ENCODE measurements at regions not wholly inside any gene's neighbourhood (a gene's known extent, or its start where the extent isn't known, plus 50 kb on each side); places are given as distances from the start of the nearest gene placed in this dataset.

- Histone ChIP-seq H3K4me3 (ENCODE audit: insufficient read length, low read depth) (no peak overlapping the region), H3K36me3 (ENCODE audit: insufficient read depth, insufficient read length, low read length) (no peaks in the 10 kb centered on the region), H3K27me3 (ENCODE audit: insufficient read depth, insufficient read length) (no peaks in the 10 kb centered on the region), H3K9me3 (ENCODE audit: insufficient read depth, low read length) (no peaks in the 10 kb centered on the region), H3K4me1 (ENCODE audit: insufficient read depth, insufficient read length) (no peaks in the 10 kb centered on the region), H3K9ac (ENCODE audit: insufficient read length, low read depth) (no peak overlapping the region)
- no peak for TF ChIP-seq YY1 (IDR thresholded peaks at IDR 0.05; ENCODE audit: insufficient read depth, insufficient read length)
- TF ChIP-seq SUZ12 (IDR thresholded peaks at IDR 0.05; ENCODE audit: extremely low read depth, insufficient read depth, insufficient read length): no peak
- no peak for TF ChIP-seq ZNF274 (IDR thresholded peaks at IDR 0.05; ENCODE audit: low read depth, low read length)
- DNase-seq (ENCODE audit: low read depth, low spot score): peak; percentile 89
Observed at GRCh38 chr7:13032576-13032975, 345.1 kb downstream of the ARL4A start.

DNA sequence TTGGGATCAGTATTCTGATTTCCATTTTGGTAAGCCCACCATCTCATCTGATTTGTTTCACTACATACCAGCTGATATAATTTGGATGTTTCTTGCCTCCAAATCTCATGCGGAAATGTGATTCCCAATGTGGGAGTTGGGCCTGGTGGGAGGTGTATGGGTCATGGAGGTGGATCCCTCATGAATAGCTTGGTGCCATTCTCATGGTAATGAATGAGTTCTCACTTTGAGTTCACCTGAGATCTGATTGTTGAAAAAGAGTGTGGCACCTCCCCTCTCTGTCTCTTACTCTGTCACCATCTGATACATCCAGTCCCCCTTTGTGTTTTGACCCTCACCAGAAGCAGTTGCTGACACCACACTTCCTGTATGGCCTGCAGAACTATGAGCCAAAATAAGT, 347.3 kb downstream of the ARL4A start:
- H3K4me3 ChIP-seq (ENCODE audit: insufficient read length, low read depth): no peak overlapping the region
- no peaks in the 10 kb centered on the region for H3K4me1 ChIP-seq (ENCODE audit: insufficient read depth, insufficient read length)
- no peaks in the 10 kb centered on the region for H3K9me3 ChIP-seq (ENCODE audit: insufficient read depth, low read length)
- DNase-seq (ENCODE audit: low read depth, low spot score): peak; percentile 42
- TF ChIP-seq YY1 (IDR thresholded peaks at IDR 0.05; ENCODE audit: insufficient read depth, insufficient read length) (no peak), ZNF274 (IDR thresholded peaks at IDR 0.05; ENCODE audit: low read depth, low read length) (no peak), SUZ12 (IDR thresholded peaks at IDR 0.05; ENCODE audit: extremely low read depth, insufficient read depth, insufficient read length) (no peak)
- H3K36me3 ChIP-seq (ENCODE audit: insufficient read depth, insufficient read length, low read length): no peaks in the 10 kb centered on the region
- H3K9ac ChIP-seq (ENCODE audit: insufficient read length, low read depth): no peak overlapping the region
- no peaks in the 10 kb centered on the region for H3K27me3 ChIP-seq (ENCODE audit: insufficient read depth, insufficient read length)

- no peak for DNase-seq (ENCODE audit: low read depth, low spot score)
- no peak for TF ChIP-seq ZNF274 (IDR thresholded peaks at IDR 0.05; ENCODE audit: low read depth, low read length)
- no peak for TF ChIP-seq SUZ12 (IDR thresholded peaks at IDR 0.05; ENCODE audit: extremely low read depth, insufficient read depth, insufficient read length)
- TF ChIP-seq YY1 (IDR thresholded peaks at IDR 0.05; ENCODE audit: insufficient read depth, insufficient read length): no peak
- Histone ChIP-seq H3K27me3 (ENCODE audit: insufficient read depth, insufficient read length) (no peaks in the 10 kb centered on the region), H3K36me3 (ENCODE audit: insufficient read depth, insufficient read length, low read length) (no peaks in the 10 kb centered on the region), H3K4me1 (ENCODE audit: insufficient read depth, insufficient read length) (no peaks in the 10 kb centered on the region), H3K9ac (ENCODE audit: insufficient read length, low read depth) (no peak overlapping the region), H3K9me3 (ENCODE audit: insufficient read depth, low read length) (no peaks in the 10 kb centered on the region), H3K4me3 (ENCODE audit: insufficient read length, low read depth) (no peak overlapping the region)
Observed at GRCh38 chr7:13035233-13035632, 347.8 kb downstream of the ARL4A start.

GRCh38 chr7:13036256-13036780, 348.9 kb downstream of the ARL4A start:
- Histone ChIP-seq H3K4me3 (ENCODE audit: insufficient read length, low read depth) (no peak overlapping the region), H3K9me3 (ENCODE audit: insufficient read depth, low read length) (no peaks in the 10 kb centered on the region), H3K27me3 (ENCODE audit: insufficient read depth, insufficient read length) (no peaks in the 10 kb centered on the region), H3K36me3 (ENCODE audit: insufficient read depth, insufficient read length, low read length) (no peaks in the 10 kb centered on the region), H3K9ac (ENCODE audit: insufficient read length, low read depth) (no peak overlapping the region), H3K4me1 (ENCODE audit: insufficient read depth, insufficient read length) (no peaks in the 10 kb centered on the region)
- DNase-seq (ENCODE audit: low read depth, low spot score): no peak
- no peak for TF ChIP-seq YY1 (IDR thresholded peaks at IDR 0.05; ENCODE audit: insufficient read depth, insufficient read length)
- no peak for TF ChIP-seq ZNF274 (IDR thresholded peaks at IDR 0.05; ENCODE audit: low read depth, low read length)
- no peak for TF ChIP-seq SUZ12 (IDR thresholded peaks at IDR 0.05; ENCODE audit: extremely low read depth, insufficient read depth, insufficient read length)

- no peaks in the 10 kb centered on the region for H3K27me3 ChIP-seq (ENCODE audit: insufficient read depth, insufficient read length)
- no peaks in the 10 kb centered on the region for H3K4me1 ChIP-seq (ENCODE audit: insufficient read depth, insufficient read length)
- DNase-seq (ENCODE audit: low read depth, low spot score): no peak
- H3K9ac ChIP-seq (ENCODE audit: insufficient read length, low read depth): no peak overlapping the region
- no peak for TF ChIP-seq YY1 (IDR thresholded peaks at IDR 0.05; ENCODE audit: insufficient read depth, insufficient read length)
- no peak for TF ChIP-seq ZNF274 (IDR thresholded peaks at IDR 0.05; ENCODE audit: low read depth, low read length)
- TF ChIP-seq SUZ12 (IDR thresholded peaks at IDR 0.05; ENCODE audit: extremely low read depth, insufficient read depth, insufficient read length): no peak
- no peaks in the 10 kb centered on the region for H3K36me3 ChIP-seq (ENCODE audit: insufficient read depth, insufficient read length, low read length)
- H3K9me3 ChIP-seq (ENCODE audit: insufficient read depth, low read length): no peaks in the 10 kb centered on the region
- no peak overlapping the region for H3K4me3 ChIP-seq (ENCODE audit: insufficient read length, low read depth)
Observed at GRCh38 chr7:13037216-13037615, 349.8 kb downstream of the ARL4A start.

- H3K4me3 ChIP-seq (ENCODE audit: insufficient read length, low read depth): no peak overlapping the region
- H3K9ac ChIP-seq (ENCODE audit: insufficient read length, low read depth): no peak overlapping the region
- H3K27me3 ChIP-seq (ENCODE audit: insufficient read depth, insufficient read length): no peaks in the 10 kb centered on the region
- no peaks in the 10 kb centered on the region for H3K36me3 ChIP-seq (ENCODE audit: insufficient read depth, insufficient read length, low read length)
- H3K4me1 ChIP-seq (ENCODE audit: insufficient read depth, insufficient read length): no peaks in the 10 kb centered on the region
- TF ChIP-seq SUZ12 (IDR thresholded peaks at IDR 0.05; ENCODE audit: extremely low read depth, insufficient read depth, insufficient read length) (no peak), ZNF274 (IDR thresholded peaks at IDR 0.05; ENCODE audit: low read depth, low read length) (no peak), YY1 (IDR thresholded peaks at IDR 0.05; ENCODE audit: insufficient read depth, insufficient read length) (no peak)
- H3K9me3 ChIP-seq (ENCODE audit: insufficient read depth, low read length): no peaks in the 10 kb centered on the region
- DNase-seq (ENCODE audit: low read depth, low spot score): no peak
Observed at GRCh38 chr7:13041368-13041988, 354.0 kb downstream of the ARL4A start.

- Histone ChIP-seq H3K4me3 (ENCODE audit: insufficient read length, low read depth) (no peak overlapping the region), H3K27me3 (ENCODE audit: insufficient read depth, insufficient read length) (no peaks in the 10 kb centered on the region), H3K9me3 (ENCODE audit: insufficient read depth, low read length) (no peaks in the 10 kb centered on the region), H3K36me3 (ENCODE audit: insufficient read depth, insufficient read length, low read length) (no peaks in the 10 kb centered on the region), H3K9ac (ENCODE audit: insufficient read length, low read depth) (no peak overlapping the region), H3K4me1 (ENCODE audit: insufficient read depth, insufficient read length) (no peaks in the 10 kb centered on the region)
- TF ChIP-seq YY1 (IDR thresholded peaks at IDR 0.05; ENCODE audit: insufficient read depth, insufficient read length): no peak
- no peak for TF ChIP-seq ZNF274 (IDR thresholded peaks at IDR 0.05; ENCODE audit: low read depth, low read length)
- TF ChIP-seq SUZ12 (IDR thresholded peaks at IDR 0.05; ENCODE audit: extremely low read depth, insufficient read depth, insufficient read length): no peak
- DNase-seq (ENCODE audit: low read depth, low spot score): no peak
Observed at GRCh38 chr7:13042605-13043236, 355.3 kb downstream of the ARL4A start.
